ENCODE measurements at regions not wholly inside any gene's neighbourhood (a gene's known extent, or its start where the extent isn't known, plus 50 kb on each side); places are given as distances from the start of the nearest gene placed in this dataset.

DNA sequence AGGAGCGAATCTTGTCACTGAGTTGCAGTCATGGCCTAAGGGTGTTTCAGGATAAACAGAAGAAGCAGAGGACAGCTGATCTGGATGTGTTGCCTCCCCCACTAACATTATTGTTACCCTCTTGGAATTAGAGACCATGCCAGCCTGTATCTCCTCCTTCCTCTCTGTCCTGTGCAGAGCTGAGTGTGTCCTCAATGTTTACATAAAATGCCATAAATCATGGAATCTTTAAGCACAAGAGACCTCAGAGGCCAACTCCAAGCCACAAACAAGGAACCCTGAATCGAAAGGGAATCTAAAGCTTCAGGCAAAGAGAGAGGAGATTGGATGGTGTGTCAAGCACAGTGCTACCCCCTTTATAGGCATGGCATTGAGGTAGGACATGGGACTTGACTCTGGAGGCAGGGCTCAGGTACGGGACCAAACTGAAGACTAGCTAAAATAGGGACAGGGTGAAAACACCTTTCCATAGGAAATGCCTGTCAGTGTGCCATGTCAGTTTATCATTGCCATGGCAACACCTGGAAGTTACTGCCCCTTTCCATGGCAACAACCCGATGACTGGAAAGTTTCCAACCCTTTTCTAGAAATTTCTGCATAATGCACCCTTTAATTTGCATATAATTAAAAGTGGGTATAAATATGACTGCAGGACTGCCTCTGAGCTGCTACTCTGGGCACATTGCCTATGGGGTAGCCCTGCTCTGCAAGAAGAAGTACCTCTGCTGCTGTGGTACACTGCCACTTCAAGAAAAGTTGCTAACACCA is 489.7 kb downstream of the MIAT start:
- no peak for TF ChIP-seq POLR2A (IDR thresholded peaks at IDR 0.05)
- TF ChIP-seq, protein P1, sequence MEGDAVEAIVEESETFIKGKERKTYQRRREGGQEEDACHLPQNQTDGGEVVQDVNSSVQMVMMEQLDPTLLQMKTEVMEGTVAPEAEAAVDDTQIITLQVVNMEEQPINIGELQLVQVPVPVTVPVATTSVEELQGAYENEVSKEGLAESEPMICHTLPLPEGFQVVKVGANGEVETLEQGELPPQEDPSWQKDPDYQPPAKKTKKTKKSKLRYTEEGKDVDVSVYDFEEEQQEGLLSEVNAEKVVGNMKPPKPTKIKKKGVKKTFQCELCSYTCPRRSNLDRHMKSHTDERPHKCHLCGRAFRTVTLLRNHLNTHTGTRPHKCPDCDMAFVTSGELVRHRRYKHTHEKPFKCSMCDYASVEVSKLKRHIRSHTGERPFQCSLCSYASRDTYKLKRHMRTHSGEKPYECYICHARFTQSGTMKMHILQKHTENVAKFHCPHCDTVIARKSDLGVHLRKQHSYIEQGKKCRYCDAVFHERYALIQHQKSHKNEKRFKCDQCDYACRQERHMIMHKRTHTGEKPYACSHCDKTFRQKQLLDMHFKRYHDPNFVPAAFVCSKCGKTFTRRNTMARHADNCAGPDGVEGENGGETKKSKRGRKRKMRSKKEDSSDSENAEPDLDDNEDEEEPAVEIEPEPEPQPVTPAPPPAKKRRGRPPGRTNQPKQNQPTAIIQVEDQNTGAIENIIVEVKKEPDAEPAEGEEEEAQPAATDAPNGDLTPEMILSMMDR (IDR thresholded peaks at IDR 0.05): no peak

Measured in Peyer's patch (tissue), 4 donors.